GM21576 (cell line): ENCODE measurements at regions not wholly inside any gene's neighbourhood (a gene's known extent, or its start where the extent isn't known, plus 50 kb on each side); places are given as distances from the start of the nearest gene placed in this dataset.

Experiments used
- ATAC-seq: cut with Tn5 transposase; IDR thresholded peaks from one replicate; pipeline ENCODE4 v1.9.1; 2021; ENCODE audit warnings: mild to moderate bottlenecking, moderate library complexity; ENCODE audit not compliant: unreplicated experiment

DNA sequence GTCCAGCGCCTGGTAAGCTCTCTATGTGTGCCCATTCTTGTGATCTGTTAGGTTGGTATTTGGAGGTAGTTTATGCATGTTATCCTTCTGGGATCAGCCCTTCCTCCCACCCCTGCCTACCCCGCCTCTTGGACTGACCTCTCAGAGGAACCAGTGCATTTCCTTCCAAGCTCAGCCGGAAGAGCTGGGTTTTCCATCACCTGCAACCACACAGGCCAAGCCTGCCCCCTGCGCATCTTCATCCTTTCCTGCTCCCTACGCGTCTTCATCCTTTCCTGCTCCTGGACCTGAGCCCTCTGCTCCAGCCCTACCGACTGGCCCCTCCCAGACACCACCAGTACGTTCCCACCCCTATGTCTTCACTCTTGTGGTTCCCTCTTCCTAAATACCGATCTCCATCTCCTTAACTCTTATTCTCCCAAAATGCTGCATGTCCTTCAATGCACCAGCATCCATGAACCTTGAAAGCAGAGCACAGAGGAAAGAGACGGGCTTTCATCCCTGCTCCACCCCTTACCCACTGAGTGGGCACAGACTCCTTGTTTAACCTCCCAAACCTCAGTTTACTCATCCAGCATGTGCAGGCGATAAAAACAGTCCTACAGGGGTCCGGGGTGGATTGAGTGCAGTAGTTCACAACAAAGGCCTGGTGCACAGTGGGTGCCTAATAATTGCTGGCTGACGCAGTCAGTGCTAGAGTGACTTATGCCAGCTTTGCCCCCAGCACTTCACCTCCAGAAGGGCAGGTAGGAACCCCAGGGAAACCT lies 526.3 kb downstream of the MATN1 start:
- no peak for ATAC-seq

DNA sequence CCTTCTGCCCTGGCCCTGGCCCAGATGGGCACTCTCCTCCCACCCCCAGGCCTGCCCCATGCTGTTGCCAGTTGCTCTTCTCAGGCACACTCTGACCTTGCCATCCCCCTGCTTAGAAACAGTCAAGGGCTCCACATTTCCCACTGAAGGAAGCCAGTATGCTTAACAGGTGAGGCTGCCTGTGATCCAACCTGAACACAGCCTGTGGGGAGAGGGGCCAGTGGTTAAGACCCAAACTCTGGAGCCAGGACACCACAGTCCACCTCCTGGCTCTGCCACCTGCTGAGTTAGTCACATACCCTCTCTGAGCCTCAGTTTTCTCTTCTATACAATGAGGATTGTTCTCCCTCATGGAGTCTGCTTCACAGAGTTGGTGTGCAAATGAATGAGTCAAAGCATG lies 526.9 kb downstream of the MATN1 start:
- no peak for ATAC-seq

DNA sequence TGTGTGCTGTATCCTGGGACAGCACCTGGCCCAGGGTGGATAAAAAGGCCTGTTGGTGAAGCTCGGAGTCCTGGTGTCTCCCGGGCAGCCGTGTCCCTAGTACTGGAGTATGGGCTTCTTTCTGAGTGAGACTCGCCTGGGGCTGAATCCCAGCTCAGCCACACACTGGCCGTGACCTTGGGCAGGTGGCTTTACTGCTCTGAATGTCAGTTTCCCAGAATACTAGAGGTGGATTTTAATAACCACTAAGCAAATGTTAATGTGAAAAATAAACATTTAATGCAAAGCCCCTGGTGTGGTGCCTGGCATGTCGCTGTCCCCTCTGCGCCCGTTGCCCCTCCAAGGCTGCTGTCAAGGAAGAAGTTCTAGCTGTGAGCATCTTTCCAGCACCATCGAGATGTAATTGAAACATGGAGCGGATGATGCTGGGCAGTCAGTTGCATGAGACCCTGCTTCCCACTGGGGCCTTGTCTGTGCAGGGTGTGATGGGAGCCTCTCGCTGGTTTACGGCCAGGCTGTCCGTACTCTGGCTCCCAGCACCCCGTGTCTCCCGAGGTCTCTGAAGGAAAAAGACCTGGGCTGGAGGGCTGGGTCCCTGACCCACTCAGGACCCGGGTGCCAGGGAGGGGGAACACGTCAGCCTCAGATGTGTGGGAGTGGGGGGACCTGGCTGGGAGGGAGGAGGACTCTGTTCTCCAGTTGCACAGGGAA lies 527.8 kb downstream of the MATN1 start:
- ATAC-seq: no peak

DNA sequence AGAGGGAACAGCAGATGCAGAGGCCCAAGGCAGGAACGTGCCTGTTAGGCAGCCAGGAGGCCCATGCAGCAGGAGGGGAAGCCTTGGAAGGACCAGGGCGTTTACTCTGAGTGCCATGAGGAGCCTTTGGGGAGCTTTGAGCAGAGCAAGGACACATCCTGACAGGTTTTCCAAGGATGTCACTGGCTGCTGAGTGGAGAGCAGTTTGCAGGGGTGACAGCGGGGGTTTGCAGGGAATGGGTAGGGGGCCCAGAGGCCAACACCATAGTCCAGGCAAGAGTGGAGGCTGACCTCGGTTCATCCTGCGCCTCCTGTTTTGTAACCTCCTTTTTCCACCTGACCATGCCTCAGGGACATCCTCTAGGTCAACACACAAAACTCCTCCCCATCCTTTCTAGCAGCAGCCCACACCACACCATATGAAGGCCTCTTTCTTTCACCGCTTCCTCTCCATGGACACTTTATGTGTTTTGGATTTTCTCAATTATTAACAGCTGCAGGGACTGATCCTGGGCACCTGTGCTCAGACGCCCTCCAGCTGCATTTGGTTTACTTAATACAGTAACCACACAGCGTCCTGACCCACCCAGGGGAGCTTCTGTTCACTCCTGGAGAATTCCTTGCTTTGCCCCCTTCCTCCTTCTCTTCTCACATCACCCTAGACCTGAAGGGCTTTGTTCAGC lies 528.5 kb downstream of the MATN1 start:
- no peak for ATAC-seq

DNA sequence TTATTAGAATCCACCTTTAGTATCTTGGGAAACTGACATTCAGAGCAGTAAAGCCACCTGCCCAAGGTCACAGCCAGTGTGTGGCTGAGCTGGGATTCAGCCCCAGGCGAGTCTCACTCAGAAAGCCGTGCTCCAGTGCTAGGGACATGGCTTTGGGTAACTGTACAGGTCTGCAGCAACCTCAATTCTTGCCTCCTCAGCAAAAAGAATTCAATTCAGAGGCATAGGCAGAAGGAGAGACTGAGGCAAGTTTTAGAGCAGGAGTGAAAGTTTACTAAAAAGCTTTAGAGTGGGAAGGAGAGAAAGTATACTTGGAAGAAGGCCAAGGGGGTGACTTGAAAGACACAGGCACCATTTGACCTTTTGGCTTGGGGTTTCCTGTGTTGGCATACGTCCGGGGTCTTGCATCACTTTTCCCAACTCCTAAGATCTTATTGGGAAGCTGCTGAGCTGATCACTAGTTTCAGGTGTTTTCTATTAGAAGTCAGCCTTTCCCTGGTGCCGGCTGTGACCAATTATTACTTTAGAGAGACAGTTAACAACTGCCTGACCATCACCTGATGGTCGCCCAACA lies 529.3 kb downstream of the MATN1 start:
- no peak for ATAC-seq

DNA sequence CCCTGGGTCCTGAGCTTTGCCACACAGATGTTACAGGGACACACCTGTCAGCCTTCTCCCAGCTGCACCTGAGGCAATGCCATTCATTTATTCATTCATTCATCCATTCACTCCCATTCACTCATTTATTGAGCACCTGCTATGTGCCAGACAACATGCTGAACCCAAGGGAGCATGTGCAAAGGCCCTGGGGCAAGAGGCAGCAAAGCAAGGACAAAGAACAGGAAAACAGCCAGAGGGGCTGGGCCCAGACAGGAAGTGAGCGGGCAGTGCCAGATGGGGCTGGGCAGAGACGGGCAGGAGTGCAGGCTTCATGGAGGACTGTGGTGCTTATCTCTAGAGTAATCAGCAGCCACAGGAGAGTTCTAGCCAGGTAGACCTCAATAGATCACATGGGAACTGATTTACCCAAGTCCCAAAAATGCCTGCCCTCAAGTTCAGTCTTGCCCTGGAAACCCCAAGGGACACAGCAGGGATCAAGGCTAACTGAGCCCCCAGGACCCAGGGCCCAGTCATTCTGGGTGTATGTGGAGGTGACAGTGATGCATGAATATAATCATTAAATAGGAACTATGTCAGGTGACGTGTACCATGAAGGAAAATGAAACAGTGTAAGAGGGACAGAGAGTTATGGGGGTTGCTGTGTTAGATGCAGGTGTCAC lies 530.3 kb downstream of the MATN1 start:
- no peak for ATAC-seq

DNA sequence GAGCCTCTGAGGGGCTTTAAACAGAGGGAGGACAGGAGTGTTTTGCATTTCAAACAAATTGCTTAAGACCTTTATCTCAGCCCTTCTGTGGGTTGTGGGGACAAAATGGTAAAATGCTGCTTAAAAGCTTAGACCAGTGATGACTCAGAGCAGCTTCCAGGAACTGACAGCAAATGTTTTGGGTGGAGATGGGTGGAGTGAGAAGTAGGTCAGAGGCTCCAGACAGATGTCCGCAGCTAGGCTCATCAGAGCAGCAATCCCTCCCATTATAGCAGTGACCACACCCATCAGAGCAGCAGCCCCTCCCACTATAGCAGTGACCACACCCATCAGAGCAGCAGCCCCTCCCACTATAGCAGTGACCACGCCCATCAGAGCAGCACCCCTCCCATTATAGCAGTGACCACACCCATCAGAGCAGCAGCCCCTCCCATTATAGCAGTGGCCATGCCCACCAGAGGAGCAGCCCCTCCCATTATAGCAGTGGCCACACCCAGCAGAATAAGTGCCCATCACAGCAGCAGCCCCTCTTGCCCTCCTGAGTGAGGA lies 532.2 kb downstream of the MATN1 start:
- ATAC-seq: no peak

DNA sequence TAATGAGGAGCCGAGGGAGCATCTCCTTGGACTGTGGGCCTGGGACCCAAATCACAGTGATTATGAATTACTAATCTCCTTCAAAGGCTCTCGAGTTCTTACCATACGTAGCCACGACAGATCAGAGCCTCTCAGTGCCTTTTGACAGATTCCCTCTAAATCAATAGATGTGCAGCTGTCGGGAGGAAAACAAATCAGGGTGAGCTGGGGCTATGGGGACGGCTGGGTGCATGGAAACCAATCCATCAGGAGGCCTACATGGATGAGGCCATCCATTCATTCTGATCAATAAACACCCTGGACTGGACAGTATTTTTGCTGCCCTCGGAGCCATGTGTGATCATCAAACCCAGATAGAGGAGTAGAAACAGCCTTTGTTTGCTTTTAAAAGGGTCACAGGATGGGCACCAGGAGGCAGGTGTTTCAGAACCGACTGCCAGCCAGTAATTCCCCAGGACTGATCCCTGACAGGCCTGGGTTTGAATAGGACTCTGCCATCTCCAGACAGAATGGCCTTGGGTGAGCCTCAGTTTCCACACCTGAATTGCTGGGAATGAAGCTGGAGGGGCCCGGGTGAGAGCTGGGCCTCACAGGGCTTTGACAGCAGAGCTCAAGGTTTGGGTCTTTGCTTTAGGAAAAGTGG lies 532.8 kb downstream of the MATN1 start:
- no peak for ATAC-seq

DNA sequence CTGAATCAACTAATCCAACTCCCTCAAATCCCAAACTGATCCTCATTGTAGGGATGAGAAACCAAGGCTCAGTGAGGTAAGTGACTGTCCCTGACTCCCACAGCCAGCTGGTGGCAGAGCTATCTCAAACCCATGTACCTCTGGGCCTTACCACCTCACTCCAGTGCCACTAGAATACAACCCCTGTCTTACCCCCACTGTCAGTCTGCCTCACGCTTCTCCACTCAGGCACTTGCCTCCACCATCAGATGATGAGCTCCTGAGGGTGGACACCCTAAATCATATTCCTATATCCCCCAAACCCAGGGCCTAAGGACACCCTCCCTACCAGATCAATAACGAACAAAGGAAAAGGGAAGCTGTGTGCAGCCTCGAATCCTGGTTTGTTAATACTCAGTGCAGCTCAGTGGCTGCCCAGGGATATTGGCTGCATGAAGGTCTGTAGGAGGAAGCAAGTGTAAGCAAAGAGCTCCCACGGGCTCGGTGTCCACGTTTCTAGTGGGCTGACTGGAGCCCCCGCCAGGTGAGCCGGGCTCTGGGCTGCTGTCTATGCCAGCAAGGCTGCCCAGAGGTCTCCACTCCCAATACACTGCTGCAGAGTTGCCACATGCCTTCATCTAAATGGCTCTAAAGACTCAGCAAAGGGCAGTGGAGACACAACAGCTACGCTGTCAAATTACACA lies 533.4 kb downstream of the MATN1 start:
- no peak for ATAC-seq

DNA sequence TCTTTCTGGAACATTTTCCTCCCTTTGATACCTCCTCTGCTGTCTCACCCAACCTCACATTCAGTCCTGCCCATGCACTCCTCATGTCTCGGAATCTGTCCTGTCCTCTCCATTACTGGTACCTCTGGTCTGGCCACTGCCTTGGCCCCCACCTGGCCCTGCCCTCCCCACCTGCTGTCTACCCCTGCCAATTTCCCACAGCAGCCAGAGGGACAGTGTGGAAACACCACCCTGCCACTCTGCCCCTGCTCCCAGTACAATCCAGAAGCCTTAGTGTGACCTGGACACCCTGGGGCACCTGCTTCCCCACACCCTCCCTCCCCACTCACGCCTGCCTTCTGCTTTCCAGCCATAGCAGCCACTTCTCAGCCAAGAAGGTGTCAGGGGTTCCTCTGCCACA lies 534.4 kb downstream of the MATN1 start:
- ATAC-seq: no peak

DNA sequence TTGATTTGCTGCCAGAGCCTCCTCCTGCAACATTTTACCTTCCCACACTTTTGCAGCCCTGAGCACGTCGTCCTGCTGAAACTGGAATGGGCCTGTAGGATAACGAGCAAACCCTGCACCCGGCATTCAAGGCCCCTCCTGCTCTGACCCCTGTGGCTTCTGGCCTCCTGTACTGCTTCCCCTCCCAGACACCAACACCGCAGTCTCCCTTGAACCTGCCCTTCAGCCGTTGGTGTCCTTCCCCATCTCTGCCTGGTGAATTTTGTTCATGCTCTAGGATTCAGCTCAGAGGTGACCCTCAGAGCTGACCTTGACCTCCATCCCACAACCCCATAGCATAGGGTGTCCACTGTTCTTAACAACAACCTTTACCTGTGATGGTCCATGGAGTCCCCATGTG lies 535.1 kb downstream of the MATN1 start:
- no peak for ATAC-seq

DNA sequence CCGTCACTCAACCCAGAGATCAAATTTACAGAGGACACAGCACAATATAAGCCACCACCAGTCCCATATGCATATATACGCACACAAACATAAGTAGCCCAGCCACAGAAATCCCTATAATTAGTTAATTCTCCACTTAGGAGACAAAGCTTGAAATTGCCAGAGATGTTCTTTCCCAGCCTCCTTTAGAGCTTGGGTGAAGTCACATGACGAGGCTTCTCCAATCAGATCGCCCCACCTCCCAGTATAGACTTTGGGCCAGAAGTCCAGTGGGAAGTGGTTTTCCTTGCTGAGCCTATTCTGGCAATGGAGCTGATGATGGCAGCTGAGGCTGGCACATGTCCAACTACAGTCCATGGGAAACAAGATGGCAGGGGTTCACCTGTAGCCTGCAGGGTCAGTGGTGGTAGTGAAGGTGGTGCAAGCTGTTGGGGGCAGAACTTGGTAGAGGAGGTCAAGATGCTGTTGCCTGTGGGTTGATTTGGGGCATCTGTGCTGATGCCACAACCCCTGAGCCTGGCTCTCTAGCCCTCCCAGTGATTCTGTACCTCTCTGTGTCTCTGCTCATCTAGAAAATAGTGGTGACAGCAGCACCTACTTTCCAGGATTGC lies 535.9 kb downstream of the MATN1 start:
- no peak for ATAC-seq

DNA sequence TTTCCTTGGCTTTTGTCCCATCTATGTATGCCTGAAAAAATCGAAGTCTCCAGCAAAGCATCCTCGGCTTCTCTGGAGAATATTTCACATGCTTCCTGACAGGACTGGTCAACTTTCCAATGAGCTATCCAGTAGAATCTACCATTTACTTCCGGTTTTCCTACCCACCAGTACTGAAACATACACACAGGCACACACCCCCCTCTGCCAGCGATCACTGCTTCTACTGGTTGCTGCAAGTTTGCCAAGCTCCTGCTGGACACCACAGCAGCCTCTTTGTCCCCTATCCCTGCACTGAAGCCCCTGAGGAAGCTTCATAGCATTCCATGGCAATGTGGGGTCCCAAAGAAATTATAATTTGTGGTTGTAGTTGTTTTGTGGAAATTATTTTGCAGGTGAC lies 536.8 kb downstream of the MATN1 start:
- ATAC-seq: no peak

DNA sequence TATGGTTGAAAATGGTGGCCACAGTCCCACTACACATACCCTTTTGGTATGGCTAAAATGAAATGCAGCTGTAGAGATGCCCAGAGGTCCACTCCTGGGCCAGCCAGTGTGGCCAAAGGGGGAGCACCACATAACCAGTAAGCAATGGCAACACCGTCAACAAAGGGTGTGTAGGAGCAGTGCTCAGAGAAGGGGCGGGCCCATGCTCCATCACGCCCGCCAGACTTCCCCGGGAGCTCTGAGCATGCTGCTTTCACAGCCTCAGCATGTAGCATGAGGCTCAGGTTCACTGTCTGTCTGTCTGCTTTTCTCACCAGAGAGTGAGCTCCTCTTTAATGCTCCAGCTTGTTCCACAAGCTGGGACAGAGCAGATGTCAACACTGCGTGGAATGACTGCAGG lies 537.6 kb downstream of the MATN1 start:
- ATAC-seq: no peak

DNA sequence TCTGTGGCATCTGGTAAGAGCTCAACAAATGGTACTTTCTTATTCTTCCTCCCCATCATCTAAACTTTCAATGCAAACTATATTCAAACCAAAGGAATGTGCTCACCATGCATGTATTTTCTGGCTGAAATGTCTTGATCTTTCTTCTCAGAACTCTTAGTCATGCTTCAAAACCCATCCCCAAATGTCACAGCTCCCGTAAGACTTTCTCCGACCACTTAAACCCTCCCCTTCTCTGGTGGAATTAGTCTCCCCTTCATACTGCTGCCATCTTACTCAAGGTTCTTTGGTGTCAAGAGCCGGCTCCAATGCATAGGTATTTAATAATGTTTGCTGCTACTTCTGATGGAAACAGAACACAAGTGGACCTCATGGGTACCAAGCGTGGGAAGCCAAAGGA lies 538.1 kb downstream of the MATN1 start:
- ATAC-seq: no peak

DNA sequence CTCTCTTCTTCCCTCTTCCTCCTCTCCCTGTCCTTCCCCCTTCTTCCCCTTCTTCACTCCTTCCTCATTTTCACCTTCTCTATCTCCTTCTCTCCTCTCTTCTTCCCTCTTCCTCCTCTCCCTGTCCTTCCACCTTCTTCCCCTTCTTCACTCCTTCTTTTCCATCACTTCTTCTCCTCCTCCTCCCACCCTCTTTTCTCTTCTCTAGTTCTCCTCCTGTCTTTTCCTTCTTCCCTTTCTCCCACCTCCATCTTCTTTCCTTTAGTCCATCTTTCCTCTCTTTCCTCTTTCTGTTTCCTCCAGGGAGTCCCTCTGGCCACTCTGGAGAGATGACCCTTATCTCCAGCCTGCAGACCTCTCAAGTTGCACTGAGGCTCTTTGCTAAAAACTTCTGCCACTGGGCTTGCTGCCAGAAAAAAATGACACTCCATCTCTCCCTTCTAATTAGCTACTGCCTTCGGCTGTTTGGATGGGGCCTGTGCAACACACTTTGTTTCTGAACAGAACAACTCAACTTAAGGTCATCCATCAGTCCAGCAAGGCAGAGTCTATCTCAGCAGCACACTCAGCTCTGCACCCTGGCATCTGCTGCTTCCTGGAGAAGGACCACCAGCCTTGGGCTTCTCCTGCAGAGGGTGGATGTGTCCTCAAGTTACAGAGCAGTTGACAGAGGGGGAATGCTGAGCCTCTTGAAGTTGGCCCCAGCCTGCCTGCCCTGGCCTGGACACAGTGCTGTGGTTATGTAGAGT lies 538.8 kb downstream of the MATN1 start:
- ATAC-seq: no peak

DNA sequence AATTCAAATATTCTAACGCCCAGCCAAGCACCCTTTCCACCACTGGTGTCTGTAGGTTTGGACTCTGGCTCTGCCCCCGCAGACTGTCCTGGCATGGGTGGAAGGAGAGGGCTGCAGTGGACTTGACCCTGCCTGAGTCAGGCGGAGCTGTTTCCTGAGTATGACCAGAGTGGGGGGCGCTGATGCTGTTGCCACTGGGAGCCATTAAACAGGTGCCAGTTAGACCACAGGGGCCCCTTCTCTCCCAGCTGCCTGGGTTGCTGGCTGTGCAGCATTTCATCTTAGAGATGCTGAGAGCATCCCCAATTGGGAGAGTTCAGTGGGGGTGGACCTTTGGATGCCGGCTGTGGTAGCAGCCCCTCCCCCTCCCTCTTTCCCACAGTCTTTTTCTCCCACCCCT lies 539.5 kb downstream of the MATN1 start:
- no peak for ATAC-seq

DNA sequence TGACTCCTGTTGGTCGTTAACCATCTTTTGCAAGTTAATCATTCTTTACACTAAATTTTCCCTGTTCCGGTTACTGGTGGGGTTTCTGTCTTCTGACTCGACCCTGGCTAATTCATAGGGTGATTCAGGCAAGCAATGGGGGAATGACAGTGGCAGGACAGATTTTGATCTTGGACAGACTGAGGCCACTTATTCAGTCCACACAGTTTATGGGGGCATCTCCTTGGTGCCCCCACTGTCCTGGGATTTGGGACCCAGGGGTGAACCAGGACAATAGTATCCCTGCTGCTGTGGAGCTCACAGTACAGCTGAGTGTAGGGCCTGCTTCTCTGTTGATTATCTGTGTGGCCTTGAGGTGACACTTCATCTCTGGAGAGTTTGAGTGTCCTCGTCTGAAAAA lies 540.4 kb downstream of the MATN1 start:
- no peak for ATAC-seq
